ENCODE measurements at regions not wholly inside any gene's neighbourhood (a gene's known extent, or its start where the extent isn't known, plus 50 kb on each side); places are given as distances from the start of the nearest gene placed in this dataset.

DNA sequence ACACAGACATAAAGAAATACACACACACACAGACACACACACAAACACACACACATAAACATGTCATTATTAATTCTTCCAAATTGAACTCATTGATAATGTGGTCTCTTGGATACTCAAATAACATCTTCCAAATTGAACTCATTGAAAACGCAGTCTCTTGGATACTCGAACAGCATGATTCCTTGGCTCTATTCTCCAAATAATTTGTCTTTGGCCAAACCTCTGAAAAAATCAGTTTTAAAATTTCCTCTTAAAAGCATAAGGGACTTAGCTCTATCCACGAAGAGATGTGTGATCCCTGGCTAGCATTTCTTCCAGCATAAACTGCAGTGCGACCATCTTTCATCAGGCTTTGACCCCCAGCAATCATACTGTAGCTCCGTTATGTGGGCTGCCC lies 296.6 kb downstream of the IRX2 start:
- H3K27me3 ChIP-seq (ENCODE audit: insufficient read depth, low read depth, low read length): no peaks in the 10 kb centered on the region
- H3K9me3 ChIP-seq (ENCODE audit: low read length): no peaks in the 10 kb centered on the region
- no peak overlapping the region for H3K4me3 ChIP-seq (ENCODE audit: low read length)
- H3K9ac ChIP-seq (ENCODE audit: low read length): no peak overlapping the region
- no peaks in the 10 kb centered on the region for H3F3A ChIP-seq (ENCODE audit: insufficient read depth, low read length, poor library complexity, severe bottlenecking)
- H3K27ac ChIP-seq (ENCODE audit: low read length): no peak overlapping the region
- H3K36me3 ChIP-seq (ENCODE audit: insufficient read depth, low read length): no peaks in the 10 kb centered on the region
- no peak overlapping the region for H2AFZ ChIP-seq (ENCODE audit: low read depth, low read length)
- no peaks in the 10 kb centered on the region for H4K20me1 ChIP-seq (ENCODE audit: insufficient read depth)
- H3K4me2 ChIP-seq (ENCODE audit: low read length): no peak overlapping the region
- no peaks in the 10 kb centered on the region for H3K79me2 ChIP-seq (replicated peaks; ENCODE audit: insufficient read depth, low read length)
- TF ChIP-seq TAF1 (IDR thresholded peaks at IDR 0.05; ENCODE audit: low read depth): no peak
- TF ChIP-seq, protein P1, sequence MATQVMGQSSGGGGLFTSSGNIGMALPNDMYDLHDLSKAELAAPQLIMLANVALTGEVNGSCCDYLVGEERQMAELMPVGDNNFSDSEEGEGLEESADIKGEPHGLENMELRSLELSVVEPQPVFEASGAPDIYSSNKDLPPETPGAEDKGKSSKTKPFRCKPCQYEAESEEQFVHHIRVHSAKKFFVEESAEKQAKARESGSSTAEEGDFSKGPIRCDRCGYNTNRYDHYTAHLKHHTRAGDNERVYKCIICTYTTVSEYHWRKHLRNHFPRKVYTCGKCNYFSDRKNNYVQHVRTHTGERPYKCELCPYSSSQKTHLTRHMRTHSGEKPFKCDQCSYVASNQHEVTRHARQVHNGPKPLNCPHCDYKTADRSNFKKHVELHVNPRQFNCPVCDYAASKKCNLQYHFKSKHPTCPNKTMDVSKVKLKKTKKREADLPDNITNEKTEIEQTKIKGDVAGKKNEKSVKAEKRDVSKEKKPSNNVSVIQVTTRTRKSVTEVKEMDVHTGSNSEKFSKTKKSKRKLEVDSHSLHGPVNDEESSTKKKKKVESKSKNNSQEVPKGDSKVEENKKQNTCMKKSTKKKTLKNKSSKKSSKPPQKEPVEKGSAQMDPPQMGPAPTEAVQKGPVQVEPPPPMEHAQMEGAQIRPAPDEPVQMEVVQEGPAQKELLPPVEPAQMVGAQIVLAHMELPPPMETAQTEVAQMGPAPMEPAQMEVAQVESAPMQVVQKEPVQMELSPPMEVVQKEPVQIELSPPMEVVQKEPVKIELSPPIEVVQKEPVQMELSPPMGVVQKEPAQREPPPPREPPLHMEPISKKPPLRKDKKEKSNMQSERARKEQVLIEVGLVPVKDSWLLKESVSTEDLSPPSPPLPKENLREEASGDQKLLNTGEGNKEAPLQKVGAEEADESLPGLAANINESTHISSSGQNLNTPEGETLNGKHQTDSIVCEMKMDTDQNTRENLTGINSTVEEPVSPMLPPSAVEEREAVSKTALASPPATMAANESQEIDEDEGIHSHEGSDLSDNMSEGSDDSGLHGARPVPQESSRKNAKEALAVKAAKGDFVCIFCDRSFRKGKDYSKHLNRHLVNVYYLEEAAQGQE (IDR thresholded peaks at IDR 0.05; ENCODE audit: borderline replicate concordance): no peak
- TF ChIP-seq SMC3 (conservative IDR thresholded peaks at IDR 0.05; ENCODE audit: poor library complexity): no peak
- TF ChIP-seq EP300 (conservative IDR thresholded peaks at IDR 0.05; ENCODE audit: poor library complexity, severe bottlenecking): no peak
- H3K9me2 ChIP-seq (ENCODE audit: insufficient read depth, low read length): no peaks in the 10 kb centered on the region

DNA sequence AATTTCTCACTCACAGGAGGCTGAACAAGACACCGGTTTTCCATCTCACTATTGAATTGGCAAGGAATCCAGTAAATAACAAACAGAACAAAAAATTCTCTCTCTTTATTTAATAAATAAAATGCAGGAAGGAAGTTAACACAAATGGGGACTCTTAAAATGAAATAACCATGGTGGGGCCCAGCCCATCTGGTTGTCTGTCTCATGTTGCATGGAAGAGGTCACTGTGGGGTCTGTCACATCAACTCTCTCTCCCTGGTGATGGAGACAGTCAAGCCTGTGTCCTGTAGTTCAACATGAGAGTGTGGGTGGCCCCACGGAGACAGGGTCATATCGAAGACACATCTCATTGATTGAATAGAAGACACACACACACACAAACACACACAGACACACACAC lies 297.7 kb downstream of the IRX2 start:
- no peaks in the 10 kb centered on the region for H3K27me3 ChIP-seq (ENCODE audit: insufficient read depth, low read depth, low read length)
- H3K9me2 ChIP-seq (ENCODE audit: insufficient read depth, low read length): no peaks in the 10 kb centered on the region
- no peak overlapping the region for H3K9ac ChIP-seq (ENCODE audit: low read length)
- H2AFZ ChIP-seq (ENCODE audit: low read depth, low read length): no peak overlapping the region
- TF ChIP-seq RAD21 (conservative IDR thresholded peaks at IDR 0.05): no peak
- no peak overlapping the region for H3K4me2 ChIP-seq (ENCODE audit: low read length)
- H3K79me2 ChIP-seq (replicated peaks; ENCODE audit: insufficient read depth, low read length): no peaks in the 10 kb centered on the region
- H3K27ac ChIP-seq (ENCODE audit: low read length): no peak overlapping the region
- no peaks in the 10 kb centered on the region for H4K20me1 ChIP-seq (ENCODE audit: insufficient read depth)
- H3K9me3 ChIP-seq (ENCODE audit: low read length): no peaks in the 10 kb centered on the region
- H3K4me3 ChIP-seq (ENCODE audit: low read length): no peak overlapping the region
- H3K36me3 ChIP-seq (ENCODE audit: insufficient read depth, low read length): no peaks in the 10 kb centered on the region
- H3F3A ChIP-seq (ENCODE audit: insufficient read depth, low read length, poor library complexity, severe bottlenecking): no peaks in the 10 kb centered on the region

DNA sequence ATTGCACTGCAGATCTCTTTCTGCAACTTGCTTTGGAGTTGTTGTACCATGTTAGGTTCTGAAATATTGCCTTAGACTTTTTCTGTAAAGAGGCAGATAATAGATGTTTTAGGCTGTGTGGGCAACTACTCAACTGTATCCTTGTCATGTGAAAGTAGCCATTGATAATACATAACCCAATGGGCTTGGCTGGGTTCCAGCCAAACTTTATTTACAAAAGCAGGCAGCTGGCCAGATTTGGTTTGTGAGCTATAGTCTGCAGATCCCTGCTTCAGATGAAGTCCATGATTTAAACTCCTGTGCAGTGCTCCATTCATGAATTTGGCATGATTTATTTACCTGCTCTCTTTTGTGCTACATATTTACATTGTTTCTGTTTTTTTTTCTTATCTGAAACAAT lies 300.4 kb downstream of the IRX2 start:
- H3K9me2 ChIP-seq (ENCODE audit: insufficient read depth, low read length): no peaks in the 10 kb centered on the region
- no peak overlapping the region for H2AFZ ChIP-seq (ENCODE audit: low read depth, low read length)
- no peak overlapping the region for H3K27ac ChIP-seq (ENCODE audit: low read length)
- H3K9me3 ChIP-seq (ENCODE audit: low read length): no peaks in the 10 kb centered on the region
- H3K79me2 ChIP-seq (replicated peaks; ENCODE audit: insufficient read depth, low read length): no peaks in the 10 kb centered on the region
- no peak overlapping the region for H3K4me2 ChIP-seq (ENCODE audit: low read length)
- no peaks in the 10 kb centered on the region for H3K36me3 ChIP-seq (ENCODE audit: insufficient read depth, low read length)
- H3F3A ChIP-seq (ENCODE audit: insufficient read depth, low read length, poor library complexity, severe bottlenecking): no peaks in the 10 kb centered on the region
- no peak overlapping the region for H3K9ac ChIP-seq (ENCODE audit: low read length)
- TF ChIP-seq POLR2AphosphoS5 (IDR thresholded peaks at IDR 0.05): no peak
- no peak for TF ChIP-seq MXI1 (conservative IDR thresholded peaks at IDR 0.05; ENCODE audit: poor library complexity, severe bottlenecking)
- H3K27me3 ChIP-seq (ENCODE audit: insufficient read depth, low read depth, low read length): no peaks in the 10 kb centered on the region
- no peaks in the 10 kb centered on the region for H4K20me1 ChIP-seq (ENCODE audit: insufficient read depth)
- H3K4me3 ChIP-seq (ENCODE audit: low read length): no peak overlapping the region

All from neural cell (in vitro differentiated cells).